ENCODE measurements at regions not wholly inside any gene's neighbourhood (a gene's known extent, or its start where the extent isn't known, plus 50 kb on each side); places are given as distances from the start of the nearest gene placed in this dataset.
"Not testable (repeated sequence)": the region's sequence is repeated elsewhere in the genome, so short reads cannot be mapped to it uniquely, and the experiment has no call there.

- H3K4me1 ChIP-seq, result no peaks in the 10 kb centered on the region
- intact Hi-C loops (cut with DNase I; ENCODE audit: low total_unique reads) (no loop called here), in situ Hi-C loops (cut with MboI; ENCODE audit: low pct_ligation_motif_present in 1 of 4, low pct_unique_long_range_greater_than_20kb in 1 of 4, low sequenced_read_pairs in 3 of 4) (no loop called here)
- H3K27me3 ChIP-seq, result no peaks in the 10 kb centered on the region
- DNase-seq, result no peak
- H3K36me3 ChIP-seq, result no peaks in the 10 kb centered on the region
- TF ChIP-seq POLR2A (IDR thresholded peaks at IDR 0.05), result no peak
- TF ChIP-seq POLR2AphosphoS5 (IDR thresholded peaks at IDR 0.05), result no peak
- no peak for TF ChIP-seq EP300 (IDR thresholded peaks at IDR 0.05; ENCODE audit: low read depth)
- no peak for TF ChIP-seq CTCF (IDR thresholded peaks at IDR 0.05)
- H3K4me3 ChIP-seq, result no peak overlapping the region
- no peaks in the 10 kb centered on the region for H3K9me3 ChIP-seq
- WGBS, 2 donors (ENCODE audit: low coverage in 1 of 2), result 78 to 79% methylated on average over 7 of the region's 7 CpGs
- no peak overlapping the region for H3K27ac ChIP-seq
Observed at GRCh38 chr10:16156681-16157080, 280.1 kb upstream of the PTER start.

- H3K4me1 ChIP-seq; H3K27ac ChIP-seq; H3K4me3 ChIP-seq; DNase-seq; in situ Hi-C loops (cut with MboI; ENCODE audit: low pct_ligation_motif_present in 1 of 4, low pct_unique_long_range_greater_than_20kb in 1 of 4, low sequenced_read_pairs in 3 of 4); H3K27me3 ChIP-seq; intact Hi-C loops (cut with DNase I; ENCODE audit: low total_unique reads); H3K36me3 ChIP-seq: not testable (repeated sequence)
- H3K9me3 ChIP-seq, result peaks cover 9 to 12% of the 10 kb centered on the region in 2 donors
- WGBS, 2 donors (ENCODE audit: low coverage in 1 of 2), result 75 to 83% methylated on average over 1 to 3 of the region's 3 CpGs
Observed at GRCh38 chr10:16165067-16165466, 271.7 kb upstream of the PTER start.

- TF ChIP-seq POLR2AphosphoS5 (IDR thresholded peaks at IDR 0.05), result no peak
- no peak for TF ChIP-seq EP300 (IDR thresholded peaks at IDR 0.05; ENCODE audit: low read depth)
- no peak for TF ChIP-seq POLR2A (IDR thresholded peaks at IDR 0.05)
- no peak for TF ChIP-seq CTCF (IDR thresholded peaks at IDR 0.05)
- Histone ChIP-seq H3K4me1 (no peaks in the 10 kb centered on the region), H3K27ac (no peak overlapping the region), H3K4me3 (no peak overlapping the region), H3K36me3 (no peaks in the 10 kb centered on the region), H3K27me3 (no peaks in the 10 kb centered on the region), H3K9me3 (no peaks in the 10 kb centered on the region)
- in situ Hi-C loops (cut with MboI; ENCODE audit: low pct_ligation_motif_present in 1 of 4, low pct_unique_long_range_greater_than_20kb in 1 of 4, low sequenced_read_pairs in 3 of 4), result no loop called here
- 62 to 75% methylated on average over 6 of the region's 6 CpGs for WGBS, 2 donors (ENCODE audit: low coverage in 1 of 2)
- DNase-seq, result no peak
- intact Hi-C loops (cut with DNase I; ENCODE audit: low total_unique reads), result no loop called here
Observed at GRCh38 chr10:16182144-16182543, 254.7 kb upstream of the PTER start.

GRCh38 chr10:16182688-16183087 lies 254.1 kb upstream of the PTER start:
- H3K9me3 ChIP-seq, result no peaks in the 10 kb centered on the region
- no peak for DNase-seq
- no peak for TF ChIP-seq CTCF (IDR thresholded peaks at IDR 0.05)
- TF ChIP-seq POLR2A (IDR thresholded peaks at IDR 0.05), result no peak
- H3K4me1 ChIP-seq, result no peaks in the 10 kb centered on the region
- in situ Hi-C loops (cut with MboI; ENCODE audit: low pct_ligation_motif_present in 1 of 4, low pct_unique_long_range_greater_than_20kb in 1 of 4, low sequenced_read_pairs in 3 of 4), result no loop called here
- 90 to 93% methylated on average over 3 of the region's 3 CpGs for WGBS, 2 donors (ENCODE audit: low coverage in 1 of 2)
- H3K4me3 ChIP-seq, result no peak overlapping the region
- H3K27ac ChIP-seq, result no peak overlapping the region
- intact Hi-C loops (cut with DNase I; ENCODE audit: low total_unique reads), result no loop called here
- no peaks in the 10 kb centered on the region for H3K36me3 ChIP-seq
- no peaks in the 10 kb centered on the region for H3K27me3 ChIP-seq

GRCh38 chr10:16184096-16184597 lies 252.7 kb upstream of the PTER start:
- 80% methylated on average over 3 of the region's 3 CpGs; no CpG with 5 or more reads in 1 of the 2 donors for WGBS, 2 donors (ENCODE audit: low coverage in 1 of 2)
- no peak for DNase-seq
- intact Hi-C loops (cut with DNase I; ENCODE audit: low total_unique reads), result no loop called here
- in situ Hi-C loops (cut with MboI; ENCODE audit: low pct_ligation_motif_present in 1 of 4, low pct_unique_long_range_greater_than_20kb in 1 of 4, low sequenced_read_pairs in 3 of 4), result no loop called here
- no peaks in the 10 kb centered on the region for H3K4me1 ChIP-seq
- H3K4me3 ChIP-seq, result no peak overlapping the region
- TF ChIP-seq CTCF (IDR thresholded peaks at IDR 0.05), result no peak
- no peak for TF ChIP-seq POLR2AphosphoS5 (IDR thresholded peaks at IDR 0.05)
- no peak for TF ChIP-seq POLR2A (IDR thresholded peaks at IDR 0.05)
- TF ChIP-seq EP300 (IDR thresholded peaks at IDR 0.05; ENCODE audit: low read depth), result no peak
- no peak overlapping the region for H3K27ac ChIP-seq
- H3K36me3 ChIP-seq, result no peaks in the 10 kb centered on the region
- no peaks in the 10 kb centered on the region for H3K27me3 ChIP-seq
- H3K9me3 ChIP-seq, result no peaks in the 10 kb centered on the region
